ENCODE measurements at regions not wholly inside any gene's neighbourhood (a gene's known extent, or its start where the extent isn't known, plus 50 kb on each side); places are given as distances from the start of the nearest gene placed in this dataset.

DNA sequence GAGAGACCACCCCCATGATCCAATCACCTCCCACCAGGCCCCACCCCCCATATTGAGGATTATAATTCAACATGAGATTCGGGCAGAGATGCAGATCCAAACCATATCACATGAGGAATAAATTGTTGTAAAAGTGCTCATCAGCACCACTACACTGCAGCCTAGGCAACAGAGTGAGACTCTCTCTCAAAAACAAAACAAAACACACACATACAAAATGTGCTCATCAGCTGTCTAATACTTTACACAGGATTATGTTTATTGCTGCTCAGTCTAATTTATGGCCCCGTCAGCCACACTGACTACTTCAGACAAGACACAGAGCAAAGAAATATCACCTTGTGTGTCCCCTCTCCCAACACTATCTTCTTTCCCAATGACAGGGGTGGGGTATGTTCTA is 72.9 kb upstream of the PPM1J start:
- DNase-seq (ENCODE audit: low spot score): no peak

DNA sequence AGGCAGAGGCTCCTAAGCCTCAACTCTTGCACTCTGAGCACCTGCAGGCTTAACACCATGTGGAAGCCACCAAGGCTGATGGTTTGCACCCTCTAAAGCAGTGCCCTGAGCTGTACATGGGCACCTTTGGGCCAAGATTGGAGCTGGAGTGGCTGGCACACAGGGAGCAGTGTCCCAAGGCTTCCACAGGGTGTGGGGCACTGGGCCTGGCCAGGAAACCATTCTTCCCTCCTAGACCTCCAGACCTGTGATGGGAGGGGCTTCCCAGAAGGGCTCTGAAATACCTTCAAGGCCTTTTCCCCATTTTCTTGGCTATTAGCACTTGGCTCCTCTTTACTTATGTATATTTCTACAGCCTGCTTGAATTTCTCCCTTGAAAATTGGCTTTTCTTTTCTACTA is 67.9 kb upstream of the PPM1J start:
- DNase-seq (ENCODE audit: low spot score): no peak

DNA sequence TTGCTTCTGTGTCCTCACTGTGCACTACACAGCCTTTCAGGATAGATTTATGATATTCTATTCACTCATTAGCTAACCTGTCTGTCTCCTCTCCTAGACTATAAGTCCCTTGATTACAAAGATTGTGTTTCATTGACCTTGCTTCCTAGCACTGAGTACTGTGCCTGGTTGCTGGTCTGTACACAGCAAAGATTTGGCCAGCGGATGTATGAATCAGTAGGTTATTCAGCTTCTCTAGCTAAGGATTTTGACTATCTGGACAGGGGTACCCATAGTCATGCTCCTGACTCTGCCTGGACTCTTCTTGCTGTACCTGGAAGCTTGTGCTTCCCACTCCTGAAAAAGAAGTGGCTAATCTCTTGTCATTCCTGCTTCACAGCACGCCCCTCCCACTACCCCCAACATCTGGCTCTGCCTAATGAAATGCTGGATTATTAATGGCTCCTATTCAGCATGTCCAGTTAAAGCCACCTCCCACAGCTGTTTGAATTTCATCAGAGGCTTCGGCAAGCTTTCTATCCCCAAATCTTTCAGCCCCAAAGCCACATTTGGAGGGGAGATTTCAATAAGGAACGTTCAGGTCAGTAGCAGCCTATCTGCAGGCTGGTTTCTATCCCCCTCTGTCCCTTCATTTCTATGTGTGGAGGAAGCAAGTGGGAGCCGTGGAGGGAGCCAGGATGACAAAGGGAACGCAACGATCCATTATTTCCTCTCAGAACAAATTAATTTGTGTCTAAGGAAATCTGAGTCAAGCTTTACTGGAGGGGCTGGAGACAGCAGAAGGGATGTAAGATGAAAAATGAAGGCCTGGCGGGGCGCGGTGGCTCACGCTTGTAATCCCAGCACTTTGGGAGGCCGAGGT is 64.8 kb upstream of the PPM1J start:
- DNase-seq (ENCODE audit: low spot score): no peak

DNA sequence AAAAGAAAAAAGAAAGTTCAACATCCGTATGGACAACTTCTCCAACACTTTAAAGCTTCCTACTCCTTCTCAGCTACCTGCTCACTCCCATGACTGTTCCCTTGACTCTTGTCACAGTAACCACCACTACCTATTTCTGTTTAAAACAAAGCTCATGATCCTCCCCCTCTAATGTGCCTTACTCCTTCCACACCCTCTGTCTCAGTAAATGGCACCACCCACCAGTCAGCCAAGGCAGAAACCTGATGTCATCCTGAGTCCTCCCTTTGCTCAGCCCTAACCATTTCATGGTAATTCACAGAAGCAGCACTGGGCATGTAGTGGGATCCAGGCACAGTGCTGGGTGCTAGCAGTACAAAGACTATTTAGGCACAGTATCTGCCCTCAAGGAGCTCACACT is 63.0 kb upstream of the PPM1J start:
- no peak for DNase-seq (ENCODE audit: low spot score)

DNA sequence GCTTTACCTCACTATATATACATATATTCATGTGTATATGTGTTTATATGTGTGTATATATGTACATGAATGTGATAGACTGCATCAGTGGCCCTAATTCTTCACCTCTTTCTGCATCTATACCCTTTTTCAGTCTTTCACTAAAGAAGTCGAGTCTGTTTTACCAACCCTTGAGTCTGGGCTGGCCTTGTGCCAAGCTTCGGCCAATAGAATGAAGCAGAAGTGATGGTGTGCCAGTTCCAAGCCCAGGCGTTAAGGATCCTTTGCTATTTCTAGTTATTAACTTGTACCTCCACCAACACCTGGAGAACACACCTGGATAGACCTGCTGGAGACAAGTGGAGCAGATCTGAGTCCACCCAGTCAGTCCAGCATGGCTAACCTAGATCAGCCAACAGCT is 61.6 kb upstream of the PPM1J start:
- no peak for DNase-seq (ENCODE audit: low spot score)

DNA sequence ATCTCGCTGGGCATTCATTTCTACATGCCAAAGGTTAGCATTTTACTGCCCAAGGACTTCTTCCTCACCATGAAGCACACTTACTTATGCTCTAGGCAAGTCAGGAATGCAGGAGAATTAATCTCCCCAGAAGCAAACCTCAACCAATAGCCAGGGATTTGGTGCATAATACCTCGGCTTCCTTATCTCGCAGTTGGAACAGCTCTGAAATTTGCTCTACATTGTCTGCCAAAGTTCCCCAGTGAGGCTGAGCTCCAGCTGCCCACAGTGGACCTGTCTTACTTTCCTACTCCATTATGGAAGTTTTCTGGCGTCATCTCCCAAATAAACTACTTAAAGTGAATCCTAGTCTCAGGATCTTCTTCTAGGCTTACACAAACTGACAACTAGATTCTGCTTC is 57.6 kb upstream of the PPM1J start:
- no peak for DNase-seq (ENCODE audit: low spot score)

DNA sequence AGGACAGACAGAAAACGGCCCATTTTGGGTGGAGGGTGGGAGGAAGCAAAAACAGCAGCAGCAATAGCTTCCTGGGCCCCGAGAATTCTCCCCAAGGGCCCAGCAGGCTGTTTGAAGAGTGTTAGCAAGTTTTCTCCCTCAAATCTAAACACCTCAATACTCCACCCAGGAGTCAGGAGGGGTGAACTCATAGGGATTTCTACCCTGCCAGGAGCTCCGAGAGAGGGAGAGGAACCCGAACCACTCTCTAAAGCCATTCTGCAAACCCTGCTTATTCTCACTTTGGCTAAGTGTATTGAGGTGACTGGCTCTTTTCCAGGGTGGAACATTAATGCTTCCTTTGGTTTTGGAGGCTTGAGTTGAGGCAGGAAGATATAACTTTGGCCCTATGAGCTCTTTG is 55.6 kb upstream of the PPM1J start:
- DNase-seq (ENCODE audit: low spot score): no peak

DNA sequence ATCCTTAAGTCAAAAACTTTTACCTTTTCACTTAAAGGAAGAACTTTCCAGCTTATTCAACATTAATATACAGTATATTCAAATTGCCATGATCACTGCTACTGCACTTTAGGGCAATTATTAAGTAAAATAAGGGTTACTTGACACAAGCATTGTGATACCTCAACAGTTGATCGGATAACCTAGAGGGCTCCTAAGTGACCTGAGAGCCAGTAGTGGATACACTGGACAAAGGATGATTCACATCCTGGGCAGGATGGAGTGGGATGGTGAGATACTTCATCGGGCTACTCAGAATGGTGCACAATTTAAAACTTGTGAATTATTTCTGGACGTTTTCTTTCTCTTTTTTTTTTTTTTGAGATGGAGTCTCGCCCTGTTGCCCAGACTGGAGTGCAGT is 54.5 kb upstream of the PPM1J start:
- no peak for DNase-seq (ENCODE audit: low spot score)

DNA sequence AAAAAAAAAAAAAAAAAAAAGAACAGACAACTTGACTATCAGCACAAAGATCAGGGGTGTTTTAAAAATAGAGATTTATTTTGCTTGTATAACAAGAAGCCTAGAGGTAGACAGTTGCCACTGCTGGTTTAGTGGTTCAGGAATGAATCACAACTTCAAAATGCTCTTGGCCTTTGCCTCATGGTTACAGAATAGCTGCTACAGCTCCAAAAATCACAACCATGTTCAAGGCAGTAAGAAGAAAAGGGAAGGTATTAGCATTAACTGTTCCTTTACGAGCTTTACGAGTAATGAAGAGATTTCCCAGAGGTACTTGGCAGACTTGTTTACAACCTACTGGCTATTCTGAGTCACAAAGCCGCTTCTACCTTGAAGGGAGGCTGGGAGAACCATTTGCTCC is 52.5 kb upstream of the PPM1J start:
- DNase-seq (ENCODE audit: low spot score): no peak

Measured in mucosa of gallbladder (tissue), 1 donor.